ENCODE measurements at regions not wholly inside any gene's neighbourhood (a gene's known extent, or its start where the extent isn't known, plus 50 kb on each side); places are given as distances from the start of the nearest gene placed in this dataset.

DNA sequence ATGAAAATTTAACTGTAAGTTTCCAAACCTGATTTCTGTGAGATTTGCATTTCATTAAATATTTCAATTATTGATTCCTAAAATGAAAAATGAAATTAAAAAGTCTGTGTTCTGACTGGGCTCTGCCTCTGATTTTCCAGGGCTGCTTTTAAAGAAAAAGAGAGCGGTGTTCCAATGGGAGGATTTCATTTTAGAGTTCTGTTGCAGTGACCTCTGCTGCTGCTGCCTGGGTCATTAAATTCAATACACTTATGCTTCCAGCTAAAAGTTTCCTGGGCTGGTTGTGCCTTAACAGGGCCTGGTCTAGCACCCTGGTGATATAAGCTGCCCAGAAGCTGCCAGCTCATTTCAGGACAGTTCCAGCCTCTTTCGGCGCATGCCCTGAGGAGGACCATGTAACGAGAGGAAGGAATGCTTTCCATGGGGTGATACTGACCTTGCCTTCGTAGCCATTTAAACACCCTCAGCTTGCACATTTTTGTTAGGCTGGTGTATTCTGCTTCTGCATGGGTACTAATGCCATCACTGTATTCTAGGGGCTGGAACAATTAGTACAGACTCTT lies 93.3 kb downstream of the TMEM174 start:
- no peak for DNase-seq (ENCODE audit: low read depth in 2 of 2)

DNA sequence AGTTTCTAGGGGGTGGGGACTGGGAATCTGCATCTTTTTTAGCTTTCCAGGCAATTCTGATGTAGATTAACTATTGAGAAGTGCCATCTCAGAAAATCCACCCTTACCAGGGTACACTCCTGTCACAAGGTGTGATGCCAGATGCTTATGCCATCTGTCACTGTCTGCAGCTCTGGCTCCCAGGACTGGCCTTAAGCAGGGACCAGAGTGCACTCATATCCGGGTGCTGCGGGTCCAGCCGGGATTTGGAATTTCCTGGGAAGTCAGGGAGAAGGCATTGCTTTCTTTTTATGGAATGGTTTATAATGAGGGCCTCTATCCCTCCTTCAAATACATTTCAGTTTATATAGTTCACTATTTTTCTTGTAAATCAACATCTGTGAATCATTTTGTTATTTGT lies 92.6 kb downstream of the TMEM174 start:
- DNase-seq (ENCODE audit: low read depth in 2 of 2): no peak

- DNase-seq (ENCODE audit: low read depth in 2 of 2): no peak
Measured at GRCh38 chr5:73264631-73265030, 91.6 kb downstream of the TMEM174 start.

DNA sequence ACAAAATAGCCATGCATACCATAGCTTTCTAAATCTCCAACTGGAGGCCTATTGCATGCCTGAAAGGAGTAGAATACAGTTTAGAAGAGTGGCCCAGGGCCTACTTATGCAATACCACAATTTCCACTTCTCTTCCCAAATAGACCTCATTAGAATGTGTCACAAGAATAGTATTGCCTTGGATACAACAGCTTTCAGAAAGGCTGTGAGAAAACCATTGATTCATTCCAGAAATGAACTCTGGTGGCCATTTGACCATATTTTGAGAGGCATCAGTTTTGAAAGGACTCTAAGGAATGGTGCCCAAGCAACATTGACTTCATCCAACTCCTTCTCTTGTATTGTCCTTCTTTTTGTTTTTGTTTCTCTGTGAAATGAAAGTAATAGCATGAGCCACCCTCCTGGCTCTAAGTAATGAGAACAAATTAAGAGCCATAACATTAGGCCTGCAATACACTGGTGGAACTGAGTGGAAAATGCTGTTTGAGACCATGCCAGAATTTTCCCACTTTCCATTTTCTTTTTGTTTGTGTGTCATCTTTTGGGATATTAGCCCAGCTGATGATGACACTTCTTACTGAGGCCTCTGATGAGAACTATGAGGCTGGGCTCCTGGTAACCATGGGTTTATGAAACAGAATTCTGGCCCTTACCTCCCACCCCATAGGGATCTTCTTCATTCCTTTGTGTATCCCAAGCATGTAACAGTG lies 90.2 kb downstream of the TMEM174 start:
- no peak for DNase-seq (ENCODE audit: low read depth in 2 of 2)

DNA sequence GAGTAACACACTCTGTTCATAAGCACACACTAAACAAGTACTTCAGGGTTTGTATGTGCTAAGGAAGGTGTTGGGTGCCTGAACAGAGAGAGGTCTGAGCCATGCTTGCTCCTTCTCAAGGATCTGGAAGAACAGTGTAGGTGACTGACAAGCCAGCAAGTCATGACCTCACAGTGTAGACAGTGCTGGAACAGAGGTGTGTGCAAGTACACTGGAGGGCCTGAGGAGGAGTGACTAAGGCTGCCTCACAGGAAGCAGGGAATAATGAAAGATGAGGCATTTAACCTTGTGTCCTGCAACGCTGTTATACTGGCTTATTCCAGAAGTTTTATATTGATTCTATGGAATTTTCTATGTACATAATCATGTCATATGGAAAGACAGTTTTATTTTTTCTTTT lies 83.9 kb downstream of the TMEM174 start:
- no peak for DNase-seq (ENCODE audit: low read depth in 2 of 2)

GRCh38 chr5:73256462-73256861 lies 83.5 kb downstream of the TMEM174 start:
- DNase-seq (ENCODE audit: low read depth in 2 of 2): no peak

- DNase-seq (ENCODE audit: low read depth in 2 of 2): no peak
Measured at GRCh38 chr5:73256012-73256411, 83.0 kb downstream of the TMEM174 start.

GRCh38 chr5:73254642-73255041 lies 81.6 kb downstream of the TMEM174 start:
- DNase-seq (ENCODE audit: low read depth in 2 of 2): no peak

GRCh38 chr5:73253047-73253660 lies 80.2 kb downstream of the TMEM174 start:
- DNase-seq (ENCODE audit: low read depth in 2 of 2): no peak

- DNase-seq (ENCODE audit: low read depth in 2 of 2): no peak
Measured at GRCh38 chr5:73250645-73251044, 77.7 kb downstream of the TMEM174 start.

DNA sequence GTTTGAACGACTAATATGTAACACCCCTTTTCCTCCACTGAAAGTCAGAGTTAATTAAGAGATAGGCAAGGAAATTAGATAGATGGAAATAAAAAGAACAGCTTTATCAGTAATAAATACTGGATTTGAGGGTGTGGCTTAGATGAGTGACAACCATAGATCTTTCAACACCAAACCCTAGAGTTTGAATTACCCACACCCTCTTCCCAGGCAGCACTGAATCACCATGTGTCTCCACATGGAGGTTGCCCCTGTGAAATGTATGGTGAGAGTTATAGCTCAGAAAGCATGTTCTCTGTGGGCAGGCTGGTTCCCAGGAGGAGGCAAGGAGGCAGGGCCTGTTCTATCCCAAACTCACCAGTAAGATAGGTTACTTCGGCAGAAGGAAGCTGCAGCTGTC lies 69.7 kb downstream of the TMEM174 start:
- no peak for DNase-seq (ENCODE audit: low read depth in 2 of 2)

DNA sequence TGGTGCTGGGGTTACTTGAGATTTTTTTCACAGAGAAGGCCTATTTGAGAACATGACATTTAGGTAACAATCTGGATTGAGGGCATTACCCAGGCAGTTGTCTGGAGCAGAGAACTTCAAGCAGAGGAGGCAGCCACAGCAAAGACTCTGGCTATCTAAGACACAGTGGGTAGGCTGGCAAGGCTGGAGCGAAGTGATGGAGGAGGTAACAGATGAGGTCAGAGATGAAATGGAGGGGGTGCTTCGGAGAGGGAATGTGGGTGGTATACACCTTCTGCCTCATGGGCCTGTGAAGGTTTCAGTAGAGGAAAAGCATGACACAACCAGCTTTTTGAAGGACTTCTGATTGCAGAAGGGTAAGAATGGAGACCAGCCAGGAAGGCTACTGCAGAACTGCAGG lies 65.9 kb downstream of the TMEM174 start:
- no peak for DNase-seq (ENCODE audit: low read depth in 2 of 2)

DNA sequence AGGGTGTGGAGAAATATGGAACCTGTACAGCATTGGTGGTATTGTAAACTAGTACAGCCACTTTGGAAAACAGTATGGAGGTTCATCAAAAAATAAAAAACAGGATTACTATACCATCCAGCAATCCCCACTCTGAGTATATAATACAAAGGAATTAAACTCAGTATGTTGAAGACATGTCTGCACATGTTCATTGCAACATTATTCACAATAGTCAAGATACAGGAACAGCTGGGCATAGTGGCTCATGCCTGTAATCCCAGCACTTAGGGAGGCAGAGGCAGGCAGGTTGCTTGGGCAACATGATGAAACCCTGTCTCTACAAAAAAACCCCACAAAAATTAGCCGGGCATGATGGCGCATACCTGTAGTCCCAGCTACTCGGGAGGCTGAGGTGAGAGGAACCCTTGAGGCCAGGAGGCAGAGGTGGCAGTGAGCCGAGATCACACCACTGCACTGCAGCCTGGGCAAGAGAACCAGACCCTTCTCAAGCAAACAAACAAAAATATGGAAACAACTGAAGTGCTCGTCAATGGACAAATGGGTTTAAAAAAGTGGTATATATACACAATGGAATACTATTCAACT lies 63.6 kb downstream of the TMEM174 start:
- no peak for DNase-seq (ENCODE audit: low read depth in 2 of 2)

GRCh38 chr5:73234204-73234555 lies 61.2 kb downstream of the TMEM174 start:
- DNase-seq (ENCODE audit: low read depth in 2 of 2): no peak

DNA sequence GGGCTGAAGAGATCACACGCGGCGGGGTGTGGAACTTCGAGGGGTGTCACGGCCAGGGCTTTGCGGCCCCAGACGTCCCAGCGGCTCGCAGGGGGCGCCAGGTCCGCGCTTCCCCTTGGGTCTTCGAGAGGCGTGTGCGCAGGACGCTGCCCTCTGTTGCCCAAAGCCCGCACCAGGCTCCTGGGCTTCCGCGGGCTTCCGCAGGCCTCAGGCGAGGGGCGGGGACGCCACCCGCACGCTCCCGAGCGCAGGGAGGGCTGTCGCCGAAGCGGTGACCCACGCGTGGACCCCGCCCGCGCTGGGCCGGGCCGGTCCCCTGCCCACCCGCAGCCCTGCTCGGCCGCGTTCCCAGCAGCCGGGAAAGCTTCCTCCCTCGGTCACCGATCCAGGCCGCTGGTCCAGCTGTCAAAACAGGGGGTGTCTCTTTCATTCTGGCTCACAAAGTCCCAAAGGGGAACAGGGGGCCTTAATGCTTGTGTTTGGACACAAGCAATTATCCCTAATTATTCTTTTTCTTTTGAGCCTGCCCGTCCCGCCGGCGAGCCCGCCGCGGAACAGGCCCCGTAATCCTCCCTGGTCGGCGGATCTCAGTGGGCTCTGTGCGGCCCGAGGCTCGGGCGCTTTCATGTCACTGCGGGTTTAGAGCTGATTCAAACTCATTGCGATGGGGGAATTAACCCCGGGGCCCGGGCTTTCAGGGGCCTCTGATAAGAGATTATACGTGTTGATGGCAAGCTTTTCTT lies 60.6 kb downstream of the TMEM174 start:
- DNase-seq (ENCODE audit: low read depth in 2 of 2): no peak

- no peak for DNase-seq (ENCODE audit: low read depth in 2 of 2)
Measured at GRCh38 chr5:73233053-73233460, 60.1 kb downstream of the TMEM174 start.

GRCh38 chr5:73232266-73233041 lies 59.5 kb downstream of the TMEM174 start:
- DNase-seq (ENCODE audit: low read depth in 2 of 2): no peak

- no peak for DNase-seq (ENCODE audit: low read depth in 2 of 2)
Measured at GRCh38 chr5:73231246-73231778, 58.3 kb downstream of the TMEM174 start.

DNA sequence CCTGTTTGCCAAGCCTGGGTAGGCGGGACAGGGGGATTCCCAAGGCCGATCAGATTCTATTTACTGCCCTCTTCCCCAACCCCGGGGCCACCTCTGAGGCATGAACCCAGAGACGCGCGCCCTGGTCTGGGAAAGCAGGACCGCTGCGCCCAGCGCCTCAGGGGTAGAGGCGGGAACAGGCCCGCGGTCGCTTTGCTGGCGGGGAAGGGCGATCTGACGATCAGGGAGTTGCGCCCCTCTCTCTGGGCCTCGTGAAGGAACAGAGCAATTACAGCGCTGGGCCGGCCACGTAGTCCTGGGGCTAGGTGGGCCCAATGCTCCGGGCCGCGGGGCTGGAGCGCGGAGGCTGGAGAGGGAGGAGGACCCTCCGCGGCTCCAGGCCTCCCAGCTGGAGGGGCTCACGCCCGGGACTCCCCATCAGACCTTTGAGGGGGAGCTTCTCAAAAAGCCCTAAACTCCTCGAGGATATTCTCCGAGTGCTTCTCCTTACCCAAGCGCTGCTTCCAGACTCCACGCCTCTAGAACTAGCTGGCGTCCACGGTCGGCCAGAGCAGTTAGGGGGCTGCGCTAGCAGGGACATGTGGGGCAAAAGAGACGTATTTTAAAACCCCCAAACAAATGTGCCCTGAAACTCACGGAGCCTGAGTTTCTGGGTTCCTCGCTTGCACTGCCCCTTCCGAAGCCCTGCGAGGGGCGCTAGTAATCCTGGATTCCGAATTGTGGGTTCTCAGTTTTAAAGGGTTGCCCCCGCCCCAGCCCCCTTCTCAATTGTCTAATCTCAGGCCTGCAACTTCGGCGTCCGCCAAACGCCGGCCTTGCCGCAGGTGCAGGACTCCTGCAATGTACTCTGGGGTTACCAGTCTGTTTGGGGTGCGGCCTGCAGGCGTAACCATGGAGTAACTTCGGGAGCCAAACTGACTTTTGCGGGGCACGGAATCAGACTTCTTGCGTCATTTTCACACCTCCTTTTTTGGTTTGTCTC lies 57.6 kb downstream of the TMEM174 start:
- DNase-seq (ENCODE audit: low read depth in 2 of 2): no peak

GRCh38 chr5:73229271-73229670 lies 56.3 kb downstream of the TMEM174 start:
- no peak for DNase-seq (ENCODE audit: low read depth in 2 of 2)

Measured in stimulated activated CD4-positive, alpha-beta T cell treated with anti-CD3 and anti-CD28 coated beads, Interleukin-15, amount 100 ng/mL, for 48 hours (primary cell).